HCT116 (cell line): ENCODE measurements at regions not wholly inside any gene's neighbourhood (a gene's known extent, or its start where the extent isn't known, plus 50 kb on each side); places are given as distances from the start of the nearest gene placed in this dataset.

ENCODE experiments used
- CEBPB ChIP-seq: IDR thresholded peaks from 2 replicates; pipeline ENCODE4 v1.6.1; 2012; ENCODE audit warnings: low read depth
- EZH2 ChIP-seq: fragments of 200-600 bp; sonication (generic); IDR thresholded peaks from 2 replicates; pipeline ENCODE4 v1.6.1; 2017; ENCODE audit warnings: antibody characterized with exemption, mixed run types
- POLR2A ChIP-seq: IDR thresholded peaks from 2 replicates; pipeline ENCODE4 v1.7.0; 2011; ENCODE audit warnings: borderline replicate concordance; ENCODE audit not compliant: insufficient read depth, insufficient read length; ENCODE audit errors: extremely low read depth
- POLR2AphosphoS5 ChIP-seq: IDR thresholded peaks from 2 replicates; pipeline ENCODE4 v1.6.1; 2011; ENCODE audit warnings: mild to moderate bottlenecking, low read depth, low read length, moderate library complexity
- RAD21 ChIP-seq: IDR thresholded peaks from 2 replicates; pipeline ENCODE4 v1.6.1; 2012; ENCODE audit warnings: low read depth, mild to moderate bottlenecking
- TF ChIP-seq, protein P1 (sequence below), 3 experiments: fragments of 200-600 bp in 1 of 3; sonication (generic) in 1 of 3; IDR thresholded peaks in 2 of 3; conservative IDR thresholded peaks in 1 of 3; 2 replicates each; pipeline ENCODE4 v1.5.1; 2012 to 2017; ENCODE audit warnings: low read depth in 2 of 3, low read length in 2 of 3, antibody characterized with exemption in 1 of 3, borderline replicate concordance in 1 of 3, control low read depth in 1 of 3, mild to moderate bottlenecking in 1 of 3, mixed read lengths in 1 of 3, mixed run types in 1 of 3, moderate library complexity in 1 of 3; ENCODE audit not compliant: insufficient read depth in 1 of 3
- TF ChIP-seq, protein P2 (sequence below): IDR thresholded peaks from 2 replicates; pipeline ENCODE4 v1.6.1; 2012

GRCh38 chr4:45293335-45293734 is 567.0 kb upstream of the GNPDA2 start:
- TF ChIP-seq RAD21 (no peak), POLR2AphosphoS5 (no peak), EZH2 (no peak), POLR2A (no peak), CEBPB (no peak)
- TF ChIP-seq, protein P1, sequence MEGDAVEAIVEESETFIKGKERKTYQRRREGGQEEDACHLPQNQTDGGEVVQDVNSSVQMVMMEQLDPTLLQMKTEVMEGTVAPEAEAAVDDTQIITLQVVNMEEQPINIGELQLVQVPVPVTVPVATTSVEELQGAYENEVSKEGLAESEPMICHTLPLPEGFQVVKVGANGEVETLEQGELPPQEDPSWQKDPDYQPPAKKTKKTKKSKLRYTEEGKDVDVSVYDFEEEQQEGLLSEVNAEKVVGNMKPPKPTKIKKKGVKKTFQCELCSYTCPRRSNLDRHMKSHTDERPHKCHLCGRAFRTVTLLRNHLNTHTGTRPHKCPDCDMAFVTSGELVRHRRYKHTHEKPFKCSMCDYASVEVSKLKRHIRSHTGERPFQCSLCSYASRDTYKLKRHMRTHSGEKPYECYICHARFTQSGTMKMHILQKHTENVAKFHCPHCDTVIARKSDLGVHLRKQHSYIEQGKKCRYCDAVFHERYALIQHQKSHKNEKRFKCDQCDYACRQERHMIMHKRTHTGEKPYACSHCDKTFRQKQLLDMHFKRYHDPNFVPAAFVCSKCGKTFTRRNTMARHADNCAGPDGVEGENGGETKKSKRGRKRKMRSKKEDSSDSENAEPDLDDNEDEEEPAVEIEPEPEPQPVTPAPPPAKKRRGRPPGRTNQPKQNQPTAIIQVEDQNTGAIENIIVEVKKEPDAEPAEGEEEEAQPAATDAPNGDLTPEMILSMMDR (IDR thresholded peaks at IDR 0.05 in 2 of 3, conservative IDR thresholded peaks at IDR 0.05 in 1 of 3; ENCODE audit: borderline replicate concordance in 1 of 3, insufficient read depth in 1 of 3, low read depth in 2 of 3, low read length in 2 of 3): no peak
- TF ChIP-seq, protein P2, sequence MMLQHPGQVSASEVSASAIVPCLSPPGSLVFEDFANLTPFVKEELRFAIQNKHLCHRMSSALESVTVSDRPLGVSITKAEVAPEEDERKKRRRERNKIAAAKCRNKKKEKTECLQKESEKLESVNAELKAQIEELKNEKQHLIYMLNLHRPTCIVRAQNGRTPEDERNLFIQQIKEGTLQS: no peak
